CD4-positive, alpha-beta T cell treated with Interleukin-15 for 4 hours (primary cell): ENCODE measurements at regions not wholly inside any gene's neighbourhood (a gene's known extent, or its start where the extent isn't known, plus 50 kb on each side); places are given as distances from the start of the nearest gene placed in this dataset.

Source experiments
- DNase-seq: peaks from one replicate; pipeline ENCODE4 v3.0.0-alpha.2; 2020; ENCODE audit warnings: low spot score

DNA sequence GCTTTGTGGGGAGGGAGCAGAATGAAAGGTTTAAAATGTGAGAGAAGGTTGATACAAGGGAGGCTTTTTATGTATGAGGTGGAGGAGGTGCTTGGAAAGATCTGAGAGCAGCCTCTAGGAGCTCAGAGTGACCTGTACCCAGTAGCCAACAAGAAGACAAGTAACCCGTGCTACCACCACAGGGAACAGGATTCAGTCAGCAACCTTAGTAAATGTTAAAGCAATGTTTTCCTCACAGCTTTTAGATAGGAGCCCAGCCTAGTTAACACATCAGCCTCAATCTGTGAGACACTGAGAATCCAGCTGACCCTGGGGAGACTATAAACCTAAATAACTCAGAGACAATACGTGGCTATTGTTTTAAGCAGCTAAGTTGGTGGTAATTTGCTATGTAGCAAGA, 194.9 kb upstream of the NT5C1B start:
- no peak for DNase-seq

DNA sequence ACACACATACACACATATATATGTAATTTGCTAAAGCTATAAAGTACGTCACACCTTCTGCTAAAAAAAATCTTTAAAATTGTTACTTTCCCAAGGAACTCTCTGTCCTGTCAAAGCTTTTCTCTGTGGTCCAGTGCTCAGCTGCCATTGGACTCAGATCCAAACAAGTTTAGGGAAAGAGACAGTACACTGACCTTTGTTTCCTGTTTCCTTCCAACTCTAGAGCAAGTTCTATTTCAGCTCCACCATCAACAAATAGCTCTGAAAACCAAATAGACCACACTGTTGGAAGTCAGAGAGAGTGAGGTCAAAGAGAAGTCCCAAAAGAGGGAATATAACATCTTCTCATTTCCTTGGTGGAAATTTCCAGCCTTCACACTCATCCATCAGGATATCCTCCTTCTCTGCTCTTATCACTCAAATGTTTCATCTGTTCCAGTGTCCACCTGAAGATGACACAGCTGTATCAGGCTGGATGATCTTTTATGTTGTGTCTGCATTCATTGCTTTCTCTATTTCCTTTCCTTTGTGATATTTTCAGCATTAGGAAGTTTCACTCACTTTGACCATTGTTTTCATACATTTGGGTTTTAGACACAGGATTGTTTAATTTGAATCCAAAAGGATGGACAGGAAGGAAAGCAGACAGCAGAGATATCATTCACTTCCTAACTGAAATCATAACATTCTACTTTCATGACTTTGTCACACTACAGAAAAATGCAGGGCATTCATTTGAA, 192.3 kb upstream of the NT5C1B start:
- DNase-seq, result no peak

DNA sequence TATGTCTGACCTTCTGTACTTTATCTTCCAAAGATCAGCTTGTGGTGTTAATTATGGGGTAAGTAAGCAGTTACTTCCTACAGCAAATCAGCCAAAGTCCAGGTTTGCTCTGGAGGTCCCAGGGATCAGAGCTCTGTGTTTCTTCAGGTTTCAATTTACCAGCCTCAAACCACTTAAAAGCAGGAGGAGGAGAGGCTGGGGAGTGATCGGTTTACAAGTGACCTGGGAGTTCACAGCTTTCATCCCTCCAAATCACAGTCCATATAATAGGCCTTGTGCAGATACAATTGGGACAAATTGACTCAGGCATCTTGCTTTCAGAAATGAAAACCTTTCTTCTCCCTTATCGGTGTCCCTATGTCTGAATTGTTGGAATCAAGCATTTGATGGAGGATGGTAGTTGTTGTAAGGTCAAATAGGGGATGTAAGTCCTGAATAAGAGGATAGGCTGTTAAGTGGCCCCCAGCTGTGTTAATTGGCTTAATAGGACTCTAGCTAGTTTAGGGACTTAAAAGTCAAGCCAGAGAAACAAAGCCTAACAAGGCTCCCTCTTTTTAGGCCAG, 188.0 kb upstream of the NT5C1B start:
- DNase-seq, result no peak

GRCh38 chr2:18771212-18771611, 181.8 kb upstream of the NT5C1B start:
- DNase-seq, result no peak

- DNase-seq, result no peak
Measured at GRCh38 chr2:18763338-18763737, 174.0 kb upstream of the NT5C1B start.

- DNase-seq, result no peak
Measured at GRCh38 chr2:18762667-18763066, 173.3 kb upstream of the NT5C1B start.

GRCh38 chr2:18754286-18754685, 164.9 kb upstream of the NT5C1B start:
- DNase-seq, result no peak

GRCh38 chr2:18753722-18754121, 164.4 kb upstream of the NT5C1B start:
- DNase-seq, result no peak

- DNase-seq, result no peak
Measured at GRCh38 chr2:18752667-18753422, 163.5 kb upstream of the NT5C1B start.

DNA sequence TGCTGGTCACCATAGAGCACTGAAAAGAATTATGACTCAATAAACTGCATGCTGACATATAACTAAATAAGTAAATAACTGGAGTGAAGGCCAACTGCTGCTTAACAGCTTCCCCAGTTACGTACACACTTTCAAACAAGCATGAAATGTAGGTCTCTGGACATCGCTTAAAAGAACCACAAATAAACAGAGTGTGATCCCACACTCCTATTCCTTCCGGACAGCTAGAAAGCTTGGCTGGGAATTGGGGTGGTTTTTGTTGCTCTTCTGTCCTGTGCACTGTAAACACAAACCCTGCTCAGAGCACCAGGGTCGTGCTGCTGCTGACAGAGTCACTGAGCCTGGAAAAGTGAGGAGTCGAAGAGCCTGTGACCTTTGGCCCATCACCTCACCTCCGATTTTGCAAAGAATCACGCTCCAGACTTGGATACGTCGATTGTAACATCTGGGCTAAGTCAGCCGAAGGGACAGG, 162.7 kb upstream of the NT5C1B start:
- no peak for DNase-seq

- no peak for DNase-seq
Measured at GRCh38 chr2:18750672-18751554, 161.5 kb upstream of the NT5C1B start.

DNA sequence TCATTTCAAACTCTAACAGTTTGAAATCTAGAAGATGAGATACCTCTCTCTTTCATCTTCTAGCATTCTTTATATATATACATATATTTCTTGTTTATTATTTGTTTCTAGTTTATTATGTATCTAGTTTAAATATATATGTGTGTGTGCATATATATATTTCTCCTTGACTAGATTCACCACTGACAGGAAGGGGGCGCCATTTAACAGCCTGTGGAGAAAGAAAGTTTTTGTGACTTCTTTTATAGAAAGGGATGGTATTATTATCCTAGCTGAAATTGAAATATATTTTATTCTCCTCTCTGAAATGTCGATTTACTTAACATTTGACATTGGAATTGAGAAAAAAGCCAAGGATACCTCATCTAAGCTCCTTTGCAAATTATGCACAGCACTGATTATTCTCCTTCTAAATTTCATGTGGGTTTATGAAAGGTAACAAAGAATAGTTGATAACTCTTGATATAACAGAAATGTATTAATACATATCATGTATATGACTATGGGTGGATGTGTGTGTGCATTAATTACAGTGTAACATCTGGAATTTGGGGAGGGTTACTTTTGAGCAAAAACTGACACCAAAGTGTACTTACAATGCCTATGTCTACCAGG, 160.7 kb upstream of the NT5C1B start:
- DNase-seq, result peak; percentile 18

DNA sequence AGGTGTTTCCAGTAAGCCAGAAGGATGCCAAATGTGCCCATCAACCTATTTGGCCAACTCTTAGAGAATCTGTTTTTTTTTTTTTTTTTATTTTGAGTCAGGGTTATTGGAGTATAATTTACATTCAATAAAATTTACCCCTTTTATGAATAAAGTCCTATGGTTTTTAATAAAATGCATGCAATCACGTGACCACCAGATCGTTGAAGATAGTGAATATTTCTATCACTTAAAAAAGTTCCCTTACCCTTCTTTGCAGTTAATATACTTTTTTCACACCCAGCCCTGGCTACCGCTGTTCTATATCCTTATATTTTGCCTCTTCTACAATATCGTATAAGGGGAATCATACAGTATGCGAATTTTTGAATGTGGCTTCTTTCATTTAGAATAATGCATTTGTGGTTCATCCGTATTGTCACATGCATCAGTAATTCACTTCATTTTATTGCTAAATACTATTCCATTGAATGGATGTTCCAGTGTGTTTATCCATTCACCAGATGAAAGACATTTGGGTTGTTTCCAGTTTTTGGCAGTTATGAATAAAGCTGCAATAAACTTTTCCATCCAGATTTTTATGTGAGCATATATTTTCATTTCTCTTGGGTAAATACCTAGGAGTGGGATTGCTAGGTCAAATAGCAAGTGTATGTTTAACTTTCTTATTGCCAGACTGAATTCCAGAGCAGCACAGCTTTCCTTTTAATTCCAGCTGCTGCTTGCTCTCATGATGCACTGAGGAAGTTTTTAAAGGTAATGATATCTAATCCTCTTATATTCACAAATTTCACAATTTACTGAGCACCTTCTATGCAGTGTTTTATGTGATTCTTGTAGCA, 156.3 kb upstream of the NT5C1B start:
- no peak for DNase-seq

- no peak for DNase-seq
Measured at GRCh38 chr2:18741895-18742732, 152.7 kb upstream of the NT5C1B start.

DNA sequence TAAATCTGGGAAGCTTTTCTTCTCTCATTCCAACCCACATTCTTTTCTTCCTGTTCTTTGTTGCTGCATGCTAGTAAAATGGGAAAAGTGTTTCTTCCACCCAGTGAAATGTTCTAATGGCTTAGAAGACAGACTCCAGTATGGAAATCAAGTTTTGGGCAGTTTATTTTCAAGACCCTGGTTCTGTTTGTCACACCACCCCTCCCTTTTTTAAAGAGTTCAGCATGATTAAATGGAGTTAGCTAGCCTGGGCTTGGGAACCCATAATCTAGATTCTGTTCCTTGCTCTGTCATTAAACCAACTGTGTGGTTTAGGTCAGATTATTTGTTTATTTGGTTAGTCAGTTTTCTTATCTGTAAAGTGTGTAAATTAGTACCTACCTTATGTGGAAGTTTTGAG, 151.8 kb upstream of the NT5C1B start:
- no peak for DNase-seq

- no peak for DNase-seq
Measured at GRCh38 chr2:18740474-18740881, 151.1 kb upstream of the NT5C1B start.

DNA sequence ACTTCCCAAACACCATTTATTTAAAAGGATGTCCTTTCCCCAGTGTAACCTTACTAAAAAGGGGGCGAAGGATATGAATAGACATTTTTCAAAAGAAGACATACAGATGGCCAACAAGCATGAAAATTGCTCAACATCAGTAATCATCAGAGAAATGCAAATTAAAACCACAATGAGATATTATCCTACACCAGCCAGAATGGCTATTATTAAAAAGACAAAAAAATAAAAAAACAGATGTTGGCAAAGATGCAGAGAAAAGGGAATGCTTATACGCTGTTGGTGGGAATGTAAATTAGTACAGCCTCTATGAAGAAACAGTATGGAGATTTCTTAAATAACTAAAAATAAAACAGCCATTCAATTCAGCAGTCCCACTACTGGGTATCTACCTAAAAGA, 142.3 kb upstream of the NT5C1B start:
- DNase-seq, result no peak

DNA sequence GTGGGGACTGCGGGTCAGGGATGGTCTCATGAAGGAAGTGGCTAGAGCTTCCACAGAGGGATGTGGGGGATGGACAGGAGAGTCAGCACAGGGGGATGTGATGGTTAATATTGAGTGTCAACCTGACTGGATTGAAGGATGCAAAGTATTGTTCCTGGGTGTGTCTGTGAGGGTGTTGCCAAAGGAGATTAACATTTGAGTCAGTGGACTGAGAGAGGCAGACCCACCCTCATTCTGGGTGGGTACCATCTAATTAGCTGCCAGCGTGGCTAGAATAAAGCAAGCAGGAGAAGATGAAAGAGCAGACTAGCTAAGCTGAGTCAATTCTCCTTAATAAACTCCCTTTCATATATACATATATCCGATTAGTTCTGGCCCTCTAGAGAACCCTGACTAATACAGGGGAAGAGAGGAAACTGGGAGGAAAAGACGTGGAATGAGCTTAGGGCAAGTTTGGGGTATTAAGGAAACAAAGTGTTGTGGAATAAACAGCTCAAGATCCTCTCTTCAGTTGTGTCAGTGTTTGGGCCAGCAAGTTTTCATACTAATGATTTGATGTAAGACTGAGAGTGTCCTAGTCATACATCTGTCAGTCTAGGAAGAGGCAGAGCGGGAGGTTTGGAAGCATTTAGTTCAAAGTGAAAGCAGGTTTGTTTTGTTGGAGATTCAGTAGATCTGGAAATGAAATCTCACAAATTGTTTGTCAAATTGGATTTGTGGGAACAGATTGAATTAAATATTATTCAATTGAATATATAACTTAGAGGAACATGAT, 135.2 kb upstream of the NT5C1B start:
- no peak for DNase-seq

DNA sequence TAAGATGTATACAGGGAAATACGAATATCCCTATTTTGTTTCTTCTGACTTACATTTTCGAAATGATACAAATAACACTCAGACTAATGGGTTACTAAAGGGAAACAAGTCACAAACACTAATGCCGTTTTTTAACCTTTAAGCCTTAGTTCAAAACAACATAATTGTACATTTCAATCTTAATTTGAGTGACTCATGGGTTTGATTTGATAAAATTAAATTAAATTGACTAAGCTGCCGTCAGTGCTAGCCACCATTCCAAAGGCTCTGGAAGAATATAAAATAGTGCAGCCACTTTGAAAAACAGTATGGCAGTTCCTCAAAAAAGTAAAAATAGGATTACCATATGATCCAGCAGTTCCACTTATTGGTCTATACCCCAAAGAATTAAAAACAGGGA, 133.8 kb upstream of the NT5C1B start:
- no peak for DNase-seq
